ENCODE measurements at regions not wholly inside any gene's neighbourhood (a gene's known extent, or its start where the extent isn't known, plus 50 kb on each side); places are given as distances from the start of the nearest gene placed in this dataset.

DNA sequence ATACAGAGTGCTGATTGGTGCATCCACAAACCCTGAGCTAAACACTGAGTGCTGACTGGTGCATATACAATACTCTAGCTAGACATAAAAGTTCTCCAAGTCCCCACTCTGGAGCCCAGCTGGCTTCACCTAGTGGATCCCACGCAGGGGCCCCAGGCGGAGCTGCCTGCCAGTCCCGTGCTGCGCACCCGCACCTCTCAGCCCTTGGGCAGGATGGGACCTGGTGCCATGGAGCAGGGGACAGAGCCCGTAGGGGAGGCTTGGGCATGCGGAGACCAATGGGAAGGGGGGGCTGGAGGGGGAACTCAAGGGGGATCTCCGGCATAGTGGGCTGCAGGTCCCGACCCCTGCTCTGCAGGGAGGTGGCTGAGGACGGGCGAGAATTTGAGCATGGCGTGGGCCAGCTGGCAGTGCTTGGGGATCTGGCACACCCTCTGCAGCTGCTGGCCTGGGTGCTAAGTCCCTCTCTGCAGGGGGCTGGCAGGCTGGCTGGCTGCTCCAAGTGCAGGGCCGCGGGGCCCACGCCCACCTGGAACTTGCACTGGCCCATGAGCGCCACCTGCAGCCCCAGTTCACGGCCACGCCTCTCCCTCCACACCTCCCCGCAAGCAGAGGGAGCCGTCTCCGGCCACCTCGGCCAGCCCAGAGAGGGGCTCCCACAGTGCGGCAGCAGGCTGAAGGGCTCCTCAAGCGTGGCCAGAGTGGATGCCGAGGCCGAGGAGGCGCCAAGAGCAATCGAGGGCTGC lies 104.9 kb downstream of the NTMT2 start:
- TF ChIP-seq CTCF (IDR thresholded peaks at IDR 0.05) = no peak
- no peak for TF ChIP-seq POLR2A (IDR thresholded peaks at IDR 0.05)
